ENCODE measurements at regions not wholly inside any gene's neighbourhood (a gene's known extent, or its start where the extent isn't known, plus 50 kb on each side); places are given as distances from the start of the nearest gene placed in this dataset.

DNA sequence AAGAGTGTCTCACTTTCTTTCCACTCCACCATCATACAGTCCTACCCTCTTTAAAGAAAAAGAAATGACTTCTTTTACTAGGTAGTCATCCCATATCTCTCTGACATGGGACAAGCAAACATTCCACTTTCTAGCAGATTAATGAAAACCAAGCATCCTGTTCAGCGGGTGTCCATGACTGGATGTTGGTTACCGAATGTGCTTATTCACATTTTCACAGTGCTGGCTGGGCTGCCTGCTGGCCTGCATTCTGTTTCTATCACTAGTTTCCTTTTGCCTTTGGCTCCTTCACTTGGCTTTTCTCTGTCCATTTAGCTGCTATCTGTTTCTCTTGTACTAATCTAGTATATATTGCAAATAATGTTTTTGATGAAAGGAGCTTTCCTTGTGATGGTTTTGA lies 598.4 kb downstream of the RWDD3 start:
- BruUV-seq (replicated peaks): no TSS peak
- H3K9me3 ChIP-seq (ENCODE audit: low read length): peaks cover 8% of the 10 kb centered on the region; the same call in 1 of the 2 replicates
- no peak for ATAC-seq

DNA sequence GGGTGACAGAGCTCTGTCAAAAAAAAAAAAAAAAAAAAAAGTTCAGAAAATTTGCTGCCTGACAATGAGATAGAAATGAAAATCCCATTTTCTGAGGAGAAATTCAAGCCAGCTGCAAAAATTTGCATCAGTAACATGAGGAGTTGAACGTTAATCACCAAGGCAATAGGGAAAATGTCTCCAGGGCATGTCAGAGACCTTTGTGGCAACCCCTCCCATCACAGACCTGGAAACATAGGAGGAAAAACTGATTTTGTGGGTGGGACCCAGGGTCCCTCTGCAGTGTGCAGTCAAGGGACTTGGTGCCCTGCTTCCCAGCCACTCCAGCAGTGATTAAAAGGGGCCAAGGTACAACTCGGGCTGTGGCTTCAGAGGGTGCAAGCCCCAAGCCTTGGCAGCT lies 615.4 kb downstream of the RWDD3 start:
- no peak for DNase-seq
- Histone ChIP-seq H3K4me2 (ENCODE audit: low read length) (no peak overlapping the region), H3K9me3 (ENCODE audit: low read length) (no peaks in the 10 kb centered on the region), H4K20me1 (ENCODE audit: low read length) (no peaks in the 10 kb centered on the region), H3K4me3 (ENCODE audit: low read length) (no peak overlapping the region), H3K9me2 (replicated peaks; ENCODE audit: low read length) (no peaks in the 10 kb centered on the region), H2AFZ (ENCODE audit: low read length) (no peak overlapping the region), H3K36me3 (ENCODE audit: low read depth, low read length) (no peaks in the 10 kb centered on the region), H3K9ac (ENCODE audit: low read length) (no peak overlapping the region), H3K27me3 (ENCODE audit: low read length) (no peaks in the 10 kb centered on the region; the same call in 1 of the 2 replicates), H3F3A (ENCODE audit: low read length, unreplicated experiment) (no peaks in the 10 kb centered on the region), H3K4me1 (ENCODE audit: insufficient read depth, low read length) (no peaks in the 10 kb centered on the region), H3K79me2 (ENCODE audit: low read length) (no peaks in the 10 kb centered on the region), H3K27ac (ENCODE audit: low read length) (no peak overlapping the region)
- no peak for TF ChIP-seq EZH2phosphoT487 (IDR thresholded peaks at IDR 0.05; ENCODE audit: borderline replicate concordance, low read length)
- TF ChIP-seq, protein P1, sequence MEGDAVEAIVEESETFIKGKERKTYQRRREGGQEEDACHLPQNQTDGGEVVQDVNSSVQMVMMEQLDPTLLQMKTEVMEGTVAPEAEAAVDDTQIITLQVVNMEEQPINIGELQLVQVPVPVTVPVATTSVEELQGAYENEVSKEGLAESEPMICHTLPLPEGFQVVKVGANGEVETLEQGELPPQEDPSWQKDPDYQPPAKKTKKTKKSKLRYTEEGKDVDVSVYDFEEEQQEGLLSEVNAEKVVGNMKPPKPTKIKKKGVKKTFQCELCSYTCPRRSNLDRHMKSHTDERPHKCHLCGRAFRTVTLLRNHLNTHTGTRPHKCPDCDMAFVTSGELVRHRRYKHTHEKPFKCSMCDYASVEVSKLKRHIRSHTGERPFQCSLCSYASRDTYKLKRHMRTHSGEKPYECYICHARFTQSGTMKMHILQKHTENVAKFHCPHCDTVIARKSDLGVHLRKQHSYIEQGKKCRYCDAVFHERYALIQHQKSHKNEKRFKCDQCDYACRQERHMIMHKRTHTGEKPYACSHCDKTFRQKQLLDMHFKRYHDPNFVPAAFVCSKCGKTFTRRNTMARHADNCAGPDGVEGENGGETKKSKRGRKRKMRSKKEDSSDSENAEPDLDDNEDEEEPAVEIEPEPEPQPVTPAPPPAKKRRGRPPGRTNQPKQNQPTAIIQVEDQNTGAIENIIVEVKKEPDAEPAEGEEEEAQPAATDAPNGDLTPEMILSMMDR (conservative IDR thresholded peaks at IDR 0.05; ENCODE audit: low read depth, low read length): no peak
- TF ChIP-seq EZH2 (IDR thresholded peaks at IDR 0.05; ENCODE audit: low read length, unreplicated experiment): no peak
- intact Hi-C loops (cut with micrococcal nuclease): no loop called here
- no TSS peak for BruUV-seq (replicated peaks)
- ChIA-PET POLR2A (ENCODE audit: unreplicated experiment) (no interaction called here), CTCF (no interaction called here)
- no peak for ATAC-seq

More for the DNA sequence above, 598.4 kb downstream of the RWDD3 start:
- H3K9me2 ChIP-seq (replicated peaks; ENCODE audit: low read length): no peaks in the 10 kb centered on the region
- ChIA-PET CTCF (no interaction called here), POLR2A (ENCODE audit: unreplicated experiment) (no interaction called here)
- no peaks in the 10 kb centered on the region for H3F3A ChIP-seq (ENCODE audit: low read length, unreplicated experiment)
- no peaks in the 10 kb centered on the region for H3K36me3 ChIP-seq (ENCODE audit: low read depth, low read length)
- intact Hi-C loops (cut with micrococcal nuclease): no loop called here
- H3K9ac ChIP-seq (ENCODE audit: low read length): no peak overlapping the region
- H3K4me1 ChIP-seq (ENCODE audit: insufficient read depth, low read length): no peaks in the 10 kb centered on the region
- DNase-seq: no peak
- TF ChIP-seq EZH2 (IDR thresholded peaks at IDR 0.05; ENCODE audit: low read length, unreplicated experiment) (no peak), EZH2phosphoT487 (IDR thresholded peaks at IDR 0.05; ENCODE audit: borderline replicate concordance, low read length) (no peak)
- H2AFZ ChIP-seq (ENCODE audit: low read length): no peak overlapping the region
- no peak overlapping the region for H3K4me2 ChIP-seq (ENCODE audit: low read length)
- no peaks in the 10 kb centered on the region for H3K79me2 ChIP-seq (ENCODE audit: low read length)
- peaks cover 12% of the 10 kb centered on the region; the same call in 1 of the 2 replicates for H3K27me3 ChIP-seq (ENCODE audit: low read length)
- no peak overlapping the region for H3K4me3 ChIP-seq (ENCODE audit: low read length)
- no peak overlapping the region for H3K27ac ChIP-seq (ENCODE audit: low read length)
- no peaks in the 10 kb centered on the region for H4K20me1 ChIP-seq (ENCODE audit: low read length)

DNA sequence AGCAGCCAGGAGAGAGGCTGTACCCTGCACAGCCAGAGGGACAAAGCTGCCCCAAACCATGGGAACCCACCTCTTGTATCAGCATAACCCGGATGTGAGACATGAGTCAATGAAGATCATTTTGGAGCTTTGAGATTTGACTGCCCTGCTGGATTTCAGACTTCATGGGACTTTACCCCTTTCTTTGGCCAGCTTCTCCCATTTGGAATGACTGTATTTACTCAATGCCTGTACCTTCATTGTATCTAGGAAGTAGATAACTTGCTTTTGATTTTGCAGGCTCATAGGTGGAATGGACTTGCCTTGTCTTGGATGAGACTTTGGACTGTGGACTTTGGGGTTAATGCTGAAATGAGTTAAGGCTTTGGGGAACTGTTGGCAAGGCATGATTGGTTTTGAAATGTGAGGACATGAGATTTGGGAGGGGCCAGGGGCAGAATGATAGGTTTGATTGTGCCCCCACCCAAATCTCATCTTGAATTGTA lies 616.2 kb downstream of the RWDD3 start:
- Histone ChIP-seq H3K4me3 (ENCODE audit: low read length) (no peak overlapping the region), H3K4me1 (ENCODE audit: insufficient read depth, low read length) (no peaks in the 10 kb centered on the region), H3K79me2 (ENCODE audit: low read length) (no peaks in the 10 kb centered on the region), H3K27me3 (ENCODE audit: low read length) (no peaks in the 10 kb centered on the region; the same call in 1 of the 2 replicates), H4K20me1 (ENCODE audit: low read length) (no peaks in the 10 kb centered on the region), H3K27ac (ENCODE audit: low read length) (no peak overlapping the region), H3K36me3 (ENCODE audit: low read depth, low read length) (no peaks in the 10 kb centered on the region), H3F3A (ENCODE audit: low read length, unreplicated experiment) (no peaks in the 10 kb centered on the region), H3K9ac (ENCODE audit: low read length) (no peak overlapping the region), H2AFZ (ENCODE audit: low read length) (no peak overlapping the region), H3K9me2 (replicated peaks; ENCODE audit: low read length) (no peaks in the 10 kb centered on the region), H3K9me3 (ENCODE audit: low read length) (no peaks in the 10 kb centered on the region), H3K4me2 (ENCODE audit: low read length) (no peak overlapping the region)
- BruUV-seq (replicated peaks): no TSS peak
- POLR2A ChIA-PET (ENCODE audit: unreplicated experiment): no interaction called here
- ATAC-seq (no peak), DNase-seq (no peak)
- CTCF ChIA-PET: no interaction called here
- intact Hi-C loops (cut with micrococcal nuclease): no loop called here
- TF ChIP-seq EZH2phosphoT487 (IDR thresholded peaks at IDR 0.05; ENCODE audit: borderline replicate concordance, low read length) (no peak), EZH2 (IDR thresholded peaks at IDR 0.05; ENCODE audit: low read length, unreplicated experiment) (no peak)
- TF ChIP-seq, protein P1 (conservative IDR thresholded peaks at IDR 0.05; ENCODE audit: low read depth, low read length): no peak
